SK-N-SH treated with all-trans-retinoic acid at 6 μM for 48 hours (cell line): ENCODE measurements at regions not wholly inside any gene's neighbourhood (a gene's known extent, or its start where the extent isn't known, plus 50 kb on each side); places are given as distances from the start of the nearest gene placed in this dataset.

Experiments used
- ATAC-seq: fragments of 200-7000 bp; cut with Tn5 transposase; 3 replicates; pipeline ENCODE4 v1.9.1; 2020; ENCODE audit warnings: mild to moderate bottlenecking, moderate library complexity
- ARNTL ChIP-seq: fragments of 450-650 bp; formaldehyde crosslinking; IDR thresholded peaks from 2 replicates; pipeline ENCODE4 v1.5.0; 2020; ENCODE audit warnings: low read depth, mild to moderate bottlenecking, moderate library complexity, borderline replicate concordance
- BACH2 ChIP-seq: fragments of 250-450 bp; sonication (Bioruptor Pico); IDR thresholded peaks from 2 replicates; pipeline ENCODE4 v1.9.0; 2021; ENCODE audit warnings: mild to moderate bottlenecking, borderline replicate concordance
- ESRRG ChIP-seq: fragments of 250-450 bp; sonication (Bioruptor Pico); IDR thresholded peaks from 2 replicates; pipeline ENCODE4 v1.6.1; 2021; ENCODE audit warnings: mild to moderate bottlenecking
- GLIS3 ChIP-seq: fragments of 250-450 bp; sonication (Bioruptor Pico); IDR thresholded peaks from 2 replicates; pipeline ENCODE4 v1.5.0; 2020; ENCODE audit warnings: mild to moderate bottlenecking, moderate library complexity
- ISL1 ChIP-seq: fragments of 250-450 bp; sonication (Bioruptor Pico); IDR thresholded peaks from 2 replicates; pipeline ENCODE4 v2.1.2; 2022; ENCODE audit warnings: mild to moderate bottlenecking, moderate library complexity
- OSR1 ChIP-seq: fragments of 250-450 bp; sonication (Bioruptor Pico); IDR thresholded peaks from 2 replicates; pipeline ENCODE4 v1.8.0; 2022; ENCODE audit warnings: moderate library complexity, mild to moderate bottlenecking, inconsistent platforms
- PPARA ChIP-seq: fragments of 250-450 bp; sonication (Bioruptor Pico); IDR thresholded peaks from 2 replicates; pipeline ENCODE4 v1.5.0; 2020; ENCODE audit warnings: mild to moderate bottlenecking, borderline replicate concordance
- SNAI2 ChIP-seq: fragments of 250-450 bp; sonication (Bioruptor Pico); IDR thresholded peaks from 2 replicates; pipeline ENCODE4 v1.5.0; 2020; ENCODE audit warnings: mild to moderate bottlenecking, moderate library complexity
- ZC3H10 ChIP-seq: fragments of 250-450 bp; sonication (Bioruptor Pico); IDR thresholded peaks from 2 replicates; pipeline ENCODE4 v1.5.1; 2021; ENCODE audit warnings: mild to moderate bottlenecking, moderate library complexity
- ZFP3 ChIP-seq: fragments of 250-450 bp; sonication (Bioruptor Pico); IDR thresholded peaks from 2 replicates; pipeline ENCODE4 v1.5.0; 2020; ENCODE audit warnings: mild to moderate bottlenecking, moderate library complexity
- ZNF565 ChIP-seq: fragments of 450-650 bp; formaldehyde crosslinking; conservative IDR thresholded peaks from 2 replicates; pipeline ENCODE4 v1.5.0; 2020; ENCODE audit warnings: low read depth, mild to moderate bottlenecking, moderate library complexity
- ZNF70 ChIP-seq: fragments of 450-650 bp; formaldehyde crosslinking; IDR thresholded peaks from 2 replicates; pipeline ENCODE4 v1.5.0; 2020; ENCODE audit warnings: mild to moderate bottlenecking, moderate library complexity
- TF ChIP-seq, protein P1 (sequence below): fragments of 250-450 bp; sonication (Bioruptor Pico); IDR thresholded peaks from 2 replicates; pipeline ENCODE4 v1.5.1; 2020; ENCODE audit warnings: low read depth, mild to moderate bottlenecking, moderate library complexity
- TF ChIP-seq, protein P2 (sequence below): fragments of 250-450 bp; sonication (Bioruptor Pico); IDR thresholded peaks from 2 replicates; pipeline ENCODE4 v1.5.0; 2020; ENCODE audit warnings: mild to moderate bottlenecking, moderate library complexity
- TF ChIP-seq, protein P3 (sequence below): fragments of 250-450 bp; sonication (Bioruptor Pico); IDR thresholded peaks from 2 replicates; pipeline ENCODE4 v1.5.1; 2021; ENCODE audit warnings: mild to moderate bottlenecking, moderate library complexity
- TF ChIP-seq, protein P4 (sequence below): fragments of 250-450 bp; sonication (Bioruptor Pico); IDR thresholded peaks from 2 replicates; pipeline ENCODE4 v1.8.0; 2021; ENCODE audit warnings: low read depth, mild to moderate bottlenecking, moderate library complexity, borderline replicate concordance

DNA sequence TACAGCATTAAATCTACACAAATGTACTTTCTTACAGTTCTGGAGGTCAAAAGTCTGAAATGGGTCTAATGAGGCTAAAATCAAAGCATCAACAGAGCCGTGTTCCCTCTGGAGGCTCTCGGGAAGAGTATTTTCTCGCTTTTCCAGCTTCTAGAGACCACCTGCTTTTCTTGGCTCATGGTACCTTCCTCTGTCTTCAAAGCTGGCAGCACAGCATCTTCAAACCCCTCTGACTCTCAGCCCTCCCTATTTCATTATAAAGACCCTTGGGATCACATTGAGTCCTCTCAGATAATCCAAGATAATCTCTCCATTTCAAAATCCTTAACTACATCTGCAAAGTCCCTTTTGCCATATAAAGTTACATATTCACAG, 117.8 kb upstream of the NCK2 start:
- TF ChIP-seq ZFP3 (CRISPR knock-in tag) (no peak), GLIS3 (no peak), ZC3H10 (no peak), BACH2 (CRISPR knock-in tag) (no peak)
- ATAC-seq = no peak

DNA sequence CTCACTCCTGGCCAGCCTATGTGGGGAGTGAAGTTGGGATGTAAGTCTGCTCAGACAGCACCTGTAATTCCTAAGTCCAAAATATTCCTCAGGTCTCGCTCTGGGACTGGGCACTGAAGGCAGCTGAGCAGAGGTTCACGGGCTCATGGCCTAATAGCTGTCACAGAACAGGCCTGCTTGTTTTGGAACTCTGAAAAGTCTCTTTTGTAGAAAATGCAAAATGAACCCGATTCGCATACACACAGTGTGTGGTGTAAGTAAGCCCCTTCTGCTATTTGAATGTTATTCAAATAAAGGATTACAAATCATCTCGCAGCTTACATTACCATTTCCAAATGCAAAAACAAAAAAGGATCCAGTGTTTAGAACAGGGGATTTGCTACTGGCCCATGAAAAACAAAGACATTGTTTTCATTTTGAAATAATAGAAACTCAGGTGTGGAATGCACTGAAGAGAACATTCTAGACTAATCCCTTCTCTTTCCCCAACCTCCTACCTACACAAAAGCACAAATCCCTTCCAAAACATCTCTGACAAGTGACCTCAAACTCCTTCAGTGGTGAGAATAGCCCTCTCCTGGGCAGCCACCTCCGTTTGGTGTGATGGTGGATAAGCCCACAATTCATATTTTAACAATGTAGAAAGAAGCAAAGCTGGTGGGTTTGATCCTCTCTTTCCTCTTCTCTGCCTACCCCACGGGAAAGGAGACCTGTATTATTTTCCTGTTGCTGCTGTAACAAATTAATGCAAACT, 118.3 kb upstream of the NCK2 start:
- TF ChIP-seq ZFP3 (CRISPR knock-in tag) (no peak), ZC3H10 (no peak), ZNF565 (CRISPR knock-in tag) (no peak)
- TF ChIP-seq, protein P1, sequence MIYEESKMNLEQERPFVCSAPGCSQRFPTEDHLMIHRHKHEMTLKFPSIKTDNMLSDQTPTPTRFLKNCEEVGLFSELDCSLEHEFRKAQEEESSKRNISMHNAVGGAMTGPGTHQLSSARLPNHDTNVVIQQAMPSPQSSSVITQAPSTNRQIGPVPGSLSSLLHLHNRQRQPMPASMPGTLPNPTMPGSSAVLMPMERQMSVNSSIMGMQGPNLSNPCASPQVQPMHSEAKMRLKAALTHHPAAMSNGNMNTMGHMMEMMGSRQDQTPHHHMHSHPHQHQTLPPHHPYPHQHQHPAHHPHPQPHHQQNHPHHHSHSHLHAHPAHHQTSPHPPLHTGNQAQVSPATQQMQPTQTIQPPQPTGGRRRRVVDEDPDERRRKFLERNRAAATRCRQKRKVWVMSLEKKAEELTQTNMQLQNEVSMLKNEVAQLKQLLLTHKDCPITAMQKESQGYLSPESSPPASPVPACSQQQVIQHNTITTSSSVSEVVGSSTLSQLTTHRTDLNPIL (CRISPR knock-in tag) = no peak
- no peak for ATAC-seq

DNA sequence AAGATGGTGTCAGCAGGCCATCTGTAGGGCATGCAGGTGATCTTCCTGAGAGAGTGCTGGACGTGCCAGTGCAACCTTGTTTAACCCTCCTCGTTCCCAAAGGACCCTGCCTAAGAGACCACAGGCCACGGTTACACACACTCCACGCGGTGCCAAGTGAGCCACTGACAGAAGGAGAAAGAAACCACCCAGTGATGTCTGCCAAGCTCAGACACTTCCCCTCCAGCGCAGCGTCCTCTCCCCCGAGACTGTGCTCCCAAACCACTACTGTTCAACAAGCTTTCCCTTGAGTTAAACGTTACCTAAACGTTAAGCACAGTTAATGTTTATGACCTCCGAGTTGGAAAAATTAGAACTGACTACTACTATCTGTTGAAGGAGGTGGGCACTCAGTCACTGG, 119.1 kb upstream of the NCK2 start:
- TF ChIP-seq, protein P2, sequence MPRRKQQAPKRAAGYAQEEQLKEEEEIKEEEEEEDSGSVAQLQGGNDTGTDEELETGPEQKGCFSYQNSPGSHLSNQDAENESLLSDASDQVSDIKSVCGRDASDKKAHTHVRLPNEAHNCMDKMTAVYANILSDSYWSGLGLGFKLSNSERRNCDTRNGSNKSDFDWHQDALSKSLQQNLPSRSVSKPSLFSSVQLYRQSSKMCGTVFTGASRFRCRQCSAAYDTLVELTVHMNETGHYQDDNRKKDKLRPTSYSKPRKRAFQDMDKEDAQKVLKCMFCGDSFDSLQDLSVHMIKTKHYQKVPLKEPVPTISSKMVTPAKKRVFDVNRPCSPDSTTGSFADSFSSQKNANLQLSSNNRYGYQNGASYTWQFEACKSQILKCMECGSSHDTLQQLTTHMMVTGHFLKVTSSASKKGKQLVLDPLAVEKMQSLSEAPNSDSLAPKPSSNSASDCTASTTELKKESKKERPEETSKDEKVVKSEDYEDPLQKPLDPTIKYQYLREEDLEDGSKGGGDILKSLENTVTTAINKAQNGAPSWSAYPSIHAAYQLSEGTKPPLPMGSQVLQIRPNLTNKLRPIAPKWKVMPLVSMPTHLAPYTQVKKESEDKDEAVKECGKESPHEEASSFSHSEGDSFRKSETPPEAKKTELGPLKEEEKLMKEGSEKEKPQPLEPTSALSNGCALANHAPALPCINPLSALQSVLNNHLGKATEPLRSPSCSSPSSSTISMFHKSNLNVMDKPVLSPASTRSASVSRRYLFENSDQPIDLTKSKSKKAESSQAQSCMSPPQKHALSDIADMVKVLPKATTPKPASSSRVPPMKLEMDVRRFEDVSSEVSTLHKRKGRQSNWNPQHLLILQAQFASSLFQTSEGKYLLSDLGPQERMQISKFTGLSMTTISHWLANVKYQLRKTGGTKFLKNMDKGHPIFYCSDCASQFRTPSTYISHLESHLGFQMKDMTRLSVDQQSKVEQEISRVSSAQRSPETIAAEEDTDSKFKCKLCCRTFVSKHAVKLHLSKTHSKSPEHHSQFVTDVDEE (CRISPR knock-in tag) = no peak
- TF ChIP-seq PPARA = no peak
- ATAC-seq = no peak

DNA sequence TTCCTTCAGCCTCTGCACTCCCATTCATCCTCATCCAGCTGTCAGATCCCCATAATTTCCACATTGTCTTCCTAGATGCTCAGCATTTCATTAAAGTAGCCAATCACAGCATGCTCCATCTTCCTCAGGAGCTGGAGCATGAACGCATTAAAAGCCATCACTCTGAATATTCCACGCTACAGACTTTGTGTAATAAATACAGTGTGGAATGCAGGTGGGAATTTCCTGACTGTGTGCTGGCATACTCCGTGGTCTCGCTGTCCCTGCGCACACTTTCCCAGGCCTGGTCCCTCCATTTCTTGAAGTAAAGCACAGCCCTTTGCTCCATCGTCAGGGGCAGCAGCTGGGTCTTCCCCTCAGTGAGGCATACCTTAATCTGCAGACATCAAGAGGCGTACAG, 123.7 kb upstream of the NCK2 start:
- TF ChIP-seq SNAI2 (CRISPR knock-in tag) (no peak), ZNF70 (CRISPR knock-in tag) (no peak)
- TF ChIP-seq, protein P3, sequence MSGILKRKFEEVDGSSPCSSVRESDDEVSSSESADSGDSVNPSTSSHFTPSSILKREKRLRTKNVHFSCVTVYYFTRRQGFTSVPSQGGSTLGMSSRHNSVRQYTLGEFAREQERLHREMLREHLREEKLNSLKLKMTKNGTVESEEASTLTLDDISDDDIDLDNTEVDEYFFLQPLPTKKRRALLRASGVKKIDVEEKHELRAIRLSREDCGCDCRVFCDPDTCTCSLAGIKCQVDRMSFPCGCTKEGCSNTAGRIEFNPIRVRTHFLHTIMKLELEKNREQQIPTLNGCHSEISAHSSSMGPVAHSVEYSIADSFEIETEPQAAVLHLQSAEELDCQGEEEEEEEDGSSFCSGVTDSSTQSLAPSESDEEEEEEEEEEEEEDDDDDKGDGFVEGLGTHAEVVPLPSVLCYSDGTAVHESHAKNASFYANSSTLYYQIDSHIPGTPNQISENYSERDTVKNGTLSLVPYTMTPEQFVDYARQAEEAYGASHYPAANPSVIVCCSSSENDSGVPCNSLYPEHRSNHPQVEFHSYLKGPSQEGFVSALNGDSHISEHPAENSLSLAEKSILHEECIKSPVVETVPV (CRISPR knock-in tag) = no peak

DNA sequence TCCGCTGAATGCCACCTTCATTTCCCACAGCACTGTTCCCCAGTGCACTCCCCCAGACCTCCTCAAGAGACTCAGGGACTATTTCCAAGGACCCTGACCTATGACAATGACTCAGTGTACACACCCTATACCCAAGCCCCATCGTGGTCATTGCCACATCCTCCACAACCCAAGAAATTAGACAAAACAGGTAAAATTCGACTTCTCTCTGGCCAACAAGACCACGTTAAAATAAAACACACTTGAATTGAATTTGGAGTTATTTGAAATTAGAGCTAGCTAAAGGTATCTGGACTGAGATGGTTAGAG, 126.4 kb upstream of the NCK2 start:
- no peak for ATAC-seq
- no peak for TF ChIP-seq ARNTL (CRISPR knock-in tag)
- TF ChIP-seq, protein P4, sequence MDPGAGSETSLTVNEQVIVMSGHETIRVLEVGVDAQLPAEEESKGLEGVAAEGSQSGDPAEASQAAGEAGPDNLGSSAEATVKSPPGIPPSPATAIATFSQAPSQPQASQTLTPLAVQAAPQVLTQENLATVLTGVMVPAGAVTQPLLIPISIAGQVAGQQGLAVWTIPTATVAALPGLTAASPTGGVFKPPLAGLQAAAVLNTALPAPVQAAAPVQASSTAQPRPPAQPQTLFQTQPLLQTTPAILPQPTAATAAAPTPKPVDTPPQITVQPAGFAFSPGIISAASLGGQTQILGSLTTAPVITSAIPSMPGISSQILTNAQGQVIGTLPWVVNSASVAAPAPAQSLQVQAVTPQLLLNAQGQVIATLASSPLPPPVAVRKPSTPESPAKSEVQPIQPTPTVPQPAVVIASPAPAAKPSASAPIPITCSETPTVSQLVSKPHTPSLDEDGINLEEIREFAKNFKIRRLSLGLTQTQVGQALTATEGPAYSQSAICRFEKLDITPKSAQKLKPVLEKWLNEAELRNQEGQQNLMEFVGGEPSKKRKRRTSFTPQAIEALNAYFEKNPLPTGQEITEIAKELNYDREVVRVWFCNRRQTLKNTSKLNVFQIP (CRISPR knock-in tag) = no peak
- no peak for TF ChIP-seq ESRRG (CRISPR knock-in tag)
- no peak for TF ChIP-seq ZFP3 (CRISPR knock-in tag)
- TF ChIP-seq, protein P1 (CRISPR knock-in tag) = no peak
- no peak for TF ChIP-seq ZNF565 (CRISPR knock-in tag)
- TF ChIP-seq OSR1 (CRISPR knock-in tag) = no peak
- TF ChIP-seq ISL1 (CRISPR knock-in tag) = no peak

More for the DNA sequence above, 123.7 kb upstream of the NCK2 start:
- ATAC-seq = no peak
